Keratinocyte (primary cell): ENCODE measurements at regions not wholly inside any gene's neighbourhood (a gene's known extent, or its start where the extent isn't known, plus 50 kb on each side); places are given as distances from the start of the nearest gene placed in this dataset.

ENCODE experiments used
- DNase-seq: peaks from one replicate; pipeline ENCODE4 v3.0.0-alpha.2; 2011; ENCODE audit warnings: low read depth, missing footprints, low spot score
- FAIRE-seq: peaks from 2 replicates; lab custom pipeline; 2011; peaks lifted over from hg19 to GRCh38; lab: Jason Lieb, UNC
- H2AFZ ChIP-seq: 2 replicates; pipeline ENCODE4 v1.6.0; 2012; ENCODE audit warnings: low read length, control low read depth, inconsistent platforms; ENCODE audit not compliant: control insufficient read depth
- H3K27ac ChIP-seq: 2 replicates; pipeline ENCODE4 v1.5.1; 2011; ENCODE audit warnings: low read length; ENCODE audit not compliant: control insufficient read depth, insufficient read depth
- H3K27me3 ChIP-seq: 3 replicates; pipeline ENCODE4 v1.6.0; 2011; ENCODE audit warnings: low read length; ENCODE audit not compliant: control insufficient read depth, insufficient read depth; ENCODE audit errors: extremely low read depth
- H3K36me3 ChIP-seq, 2 experiments: 2 replicates in 1 of 2; 3 replicates in 1 of 2; pipeline ENCODE4 v1.5.1; 2011; ENCODE audit warnings: low read length in 2 of 2, mild to moderate bottlenecking in 1 of 2; ENCODE audit not compliant: control insufficient read depth in 2 of 2, insufficient read depth in 2 of 2; ENCODE audit errors: extremely low read depth in 1 of 2
- H3K4me1 ChIP-seq: 3 replicates; pipeline ENCODE4 v1.5.1; 2011; ENCODE audit warnings: low read length; ENCODE audit not compliant: control insufficient read depth, insufficient read depth; ENCODE audit errors: extremely low read depth
- H3K4me2 ChIP-seq: 3 replicates; pipeline ENCODE4 v1.6.0; 2011; ENCODE audit warnings: low read depth, low read length; ENCODE audit not compliant: control insufficient read depth, insufficient read depth; ENCODE audit errors: extremely low read depth
- H3K4me3 ChIP-seq, 3 experiments: fragments of 200-600 bp in 1 of 3; sonication (generic) in 1 of 3; 2 replicates in 2 of 3; 3 replicates in 1 of 3; pipeline ENCODE4 v1.5.1; 2011 to 2016; ENCODE audit warnings: low read length in 3 of 3, mild to moderate bottlenecking in 3 of 3, control low read depth in 2 of 3, inconsistent platforms in 1 of 3, low read depth in 1 of 3, mixed read lengths in 1 of 3, mixed run types in 1 of 3, moderate library complexity in 1 of 3; ENCODE audit not compliant: control insufficient read depth in 2 of 3, insufficient read depth in 2 of 3; ENCODE audit errors: extremely low read depth in 1 of 3
- H3K79me2 ChIP-seq: 2 replicates; pipeline ENCODE4 v1.6.0; 2012; ENCODE audit warnings: low read length; ENCODE audit not compliant: control insufficient read depth, insufficient read depth
- H3K9ac ChIP-seq: 3 replicates; pipeline ENCODE4 v1.6.0; 2011; ENCODE audit warnings: low read length; ENCODE audit not compliant: control insufficient read depth, insufficient read depth; ENCODE audit errors: extremely low read depth
- H3K9me1 ChIP-seq: 3 replicates; pipeline ENCODE4 v1.6.0; 2011; ENCODE audit warnings: low read length; ENCODE audit not compliant: control insufficient read depth, insufficient read depth; ENCODE audit errors: extremely low read depth
- H3K9me3 ChIP-seq: 2 replicates; pipeline ENCODE4 v1.5.1; 2012; ENCODE audit warnings: low read depth, low read length; ENCODE audit not compliant: control insufficient read depth
- H4K20me1 ChIP-seq: 3 replicates; pipeline ENCODE4 v1.6.0; 2011; ENCODE audit warnings: low read length; ENCODE audit not compliant: control insufficient read depth, insufficient read depth; ENCODE audit errors: extremely low read depth
- CTCF ChIP-seq, 3 experiments: IDR thresholded peaks in 1 of 3; conservative IDR thresholded peaks in 1 of 3; optimal IDR thresholded peaks in 1 of 3; 2 replicates in 2 of 3; 3 replicates in 1 of 3; pipeline versions ENCODE3 to v1.5.1; 2011; ENCODE audit warnings: low read length in 3 of 3, mild to moderate bottlenecking in 3 of 3, moderate library complexity in 2 of 3, control low read depth in 1 of 3, inconsistent platforms in 1 of 3; ENCODE audit not compliant: insufficient read depth in 2 of 3; ENCODE audit errors: extremely low read depth in 1 of 3
- EZH2 ChIP-seq: IDR thresholded peaks from one replicate; pipeline ENCODE4 v1.6.1; 2012; ENCODE audit warnings: inconsistent platforms, mild to moderate bottlenecking, low read length, moderate library complexity
- dilution Hi-C: fragments of 300-500 bp; cut with MboI; formaldehyde crosslinking; loops from one replicate; pipeline ENCODE4 v1.7.0; 2020; ENCODE audit warnings: low sequenced_read_pairs; ENCODE audit not compliant: extremely low pct_ligation_motif_present

- peaks cover 23% of the 10 kb centered on the region for H3K4me1 ChIP-seq
- dilution Hi-C loops, result no loop called here
- no peak overlapping the region for H3K4me2 ChIP-seq
- no peak overlapping the region for H3K27ac ChIP-seq
- DNase-seq (no peak), FAIRE-seq (no peak)
- H3K27me3 ChIP-seq, result no peaks in the 10 kb centered on the region
- no peak overlapping the region for H3K4me3 ChIP-seq
- H4K20me1 ChIP-seq, result no peaks in the 10 kb centered on the region
- no peaks in the 10 kb centered on the region for H3K9me1 ChIP-seq
- TF ChIP-seq EZH2, result no peak
- no peak for TF ChIP-seq CTCF (optimal IDR thresholded peaks at IDR 0.05 in 1 of 3, IDR thresholded peaks at IDR 0.05 in 1 of 3, conservative IDR thresholded peaks at IDR 0.05 in 1 of 3; ENCODE audit: extremely low read depth in 1 of 3, insufficient read depth in 2 of 3, low read length in 3 of 3)
- H3K79me2 ChIP-seq, result no peaks in the 10 kb centered on the region
- H3K9me3 ChIP-seq, result no peaks in the 10 kb centered on the region
- H2AFZ ChIP-seq, result no peak overlapping the region
- no peaks in the 10 kb centered on the region for H3K36me3 ChIP-seq
- no peak overlapping the region for H3K9ac ChIP-seq
Observed at GRCh38 chr15:39290711-39291435, 290.0 kb upstream of the THBS1 start.

GRCh38 chr15:39291690-39292089 is 289.2 kb upstream of the THBS1 start:
- no peak for TF ChIP-seq EZH2
- TF ChIP-seq CTCF (optimal IDR thresholded peaks at IDR 0.05 in 1 of 3, IDR thresholded peaks at IDR 0.05 in 1 of 3, conservative IDR thresholded peaks at IDR 0.05 in 1 of 3; ENCODE audit: extremely low read depth in 1 of 3, insufficient read depth in 2 of 3, low read length in 3 of 3), result no peak
- peak; percentile 69 for FAIRE-seq

More at GRCh38 chr15:39291690-39292089, 289.2 kb upstream of the THBS1 start:
- Histone ChIP-seq H3K9ac (no peak overlapping the region), H3K9me1 (no peaks in the 10 kb centered on the region), H3K36me3 (no peaks in the 10 kb centered on the region), H4K20me1 (no peaks in the 10 kb centered on the region), H3K27me3 (no peaks in the 10 kb centered on the region), H3K4me2 (no peak overlapping the region), H2AFZ (no peak overlapping the region), H3K79me2 (no peaks in the 10 kb centered on the region), H3K4me3 (no peak overlapping the region), H3K27ac (no peak overlapping the region), H3K9me3 (no peaks in the 10 kb centered on the region), H3K4me1 (peaks cover 16% of the 10 kb centered on the region)
- dilution Hi-C loops, result no loop called here
- no peak for DNase-seq
